ENCODE measurements at regions not wholly inside any gene's neighbourhood (a gene's known extent, or its start where the extent isn't known, plus 50 kb on each side); places are given as distances from the start of the nearest gene placed in this dataset.

DNA sequence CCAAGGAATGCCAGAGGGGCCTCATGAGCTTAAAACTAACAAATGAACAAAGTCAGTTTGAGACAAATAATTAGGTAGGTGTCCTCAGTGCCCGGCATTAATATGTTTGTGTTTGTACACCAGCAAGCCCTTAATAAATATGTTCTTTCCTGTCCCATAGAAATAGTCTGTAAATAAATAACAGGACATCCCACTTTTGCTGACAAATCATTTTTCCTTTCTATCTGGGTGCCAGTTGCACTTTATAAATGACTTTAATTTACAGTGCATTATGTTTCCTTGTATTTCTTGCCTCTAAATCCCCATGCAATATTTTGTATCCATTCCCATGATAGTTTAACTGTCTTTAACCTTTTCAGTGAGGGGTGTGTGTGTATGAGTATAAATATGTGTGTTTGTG lies 170.3 kb downstream of the CBLN1 start:
- no peak for DNase-seq
- Mint-ChIP-seq H3K9me3 (no peaks in the 10 kb centered on the region), H3K36me3 (ENCODE audit: low read depth) (no peaks in the 10 kb centered on the region), H3K4me3 (no peak overlapping the region), H3K4me1 (peaks cover 9% of the 10 kb centered on the region), H3K27me3 (ENCODE audit: low read depth, poor library complexity) (peaks cover 7% of the 10 kb centered on the region), H3K27ac (no peak overlapping the region)
- no peak for TF ChIP-seq CTCF (IDR thresholded peaks at IDR 0.05)

- Mint-ChIP-seq H3K36me3 (ENCODE audit: low read depth) (no peaks in the 10 kb centered on the region), H3K4me1 (peaks cover 4% of the 10 kb centered on the region), H3K9me3 (no peaks in the 10 kb centered on the region), H3K27ac (no peak overlapping the region), H3K4me3 (no peak overlapping the region), H3K27me3 (ENCODE audit: low read depth, poor library complexity) (peaks cover 3% of the 10 kb centered on the region)
- DNase-seq, result no peak
- TF ChIP-seq CTCF (IDR thresholded peaks at IDR 0.05), result no peak
Observed at GRCh38 chr16:49108611-49109010, 173.0 kb downstream of the CBLN1 start.

- H3K9me3 Mint-ChIP-seq, result peaks cover 5% of the 10 kb centered on the region
- H3K27me3 Mint-ChIP-seq (ENCODE audit: low read depth, poor library complexity), result peaks cover 8% of the 10 kb centered on the region
- no peak overlapping the region for H3K4me3 Mint-ChIP-seq
- no peaks in the 10 kb centered on the region for H3K4me1 Mint-ChIP-seq
- TF ChIP-seq CTCF (IDR thresholded peaks at IDR 0.05), result no peak
- no peaks in the 10 kb centered on the region for H3K36me3 Mint-ChIP-seq (ENCODE audit: low read depth)
- H3K27ac Mint-ChIP-seq, result no peak overlapping the region
- no peak for DNase-seq
Observed at GRCh38 chr16:49103298-49103697, 178.3 kb downstream of the CBLN1 start.

- Mint-ChIP-seq H3K36me3 (ENCODE audit: low read depth) (no peaks in the 10 kb centered on the region), H3K4me3 (no peak overlapping the region), H3K9me3 (peaks cover 5% of the 10 kb centered on the region), H3K4me1 (no peaks in the 10 kb centered on the region), H3K27me3 (ENCODE audit: low read depth, poor library complexity) (peaks cover 6% of the 10 kb centered on the region), H3K27ac (no peak overlapping the region)
- no peak for TF ChIP-seq CTCF (IDR thresholded peaks at IDR 0.05)
- DNase-seq, result no peak
Observed at GRCh38 chr16:49101997-49102396, 179.6 kb downstream of the CBLN1 start.

DNA sequence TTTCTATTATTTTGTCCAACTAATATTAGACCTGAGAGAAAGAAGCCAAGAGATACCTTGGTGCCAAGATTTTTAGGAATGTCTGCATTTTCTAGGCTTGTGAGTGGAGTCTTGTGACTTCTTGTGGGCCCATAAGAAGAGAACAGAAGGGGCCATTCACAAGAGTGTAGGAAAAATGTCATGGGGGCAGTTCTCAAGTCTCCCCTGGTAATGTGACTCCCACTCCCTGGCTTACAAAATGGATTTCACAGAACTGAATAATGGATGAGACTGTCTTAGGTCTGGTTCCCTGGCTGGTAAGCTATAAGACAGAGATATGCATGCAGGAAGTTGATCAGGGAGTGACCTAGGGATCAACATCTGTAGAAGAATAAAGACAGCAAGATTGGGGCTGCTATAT lies 181.3 kb downstream of the CBLN1 start:
- no peak overlapping the region for H3K27ac Mint-ChIP-seq
- H3K4me1 Mint-ChIP-seq, result no peaks in the 10 kb centered on the region
- H3K4me3 Mint-ChIP-seq, result no peak overlapping the region
- peaks cover 11% of the 10 kb centered on the region for H3K27me3 Mint-ChIP-seq (ENCODE audit: low read depth, poor library complexity)
- peaks cover 5% of the 10 kb centered on the region for H3K9me3 Mint-ChIP-seq
- no peaks in the 10 kb centered on the region for H3K36me3 Mint-ChIP-seq (ENCODE audit: low read depth)
- no peak for TF ChIP-seq CTCF (IDR thresholded peaks at IDR 0.05)
- no peak for DNase-seq

DNA sequence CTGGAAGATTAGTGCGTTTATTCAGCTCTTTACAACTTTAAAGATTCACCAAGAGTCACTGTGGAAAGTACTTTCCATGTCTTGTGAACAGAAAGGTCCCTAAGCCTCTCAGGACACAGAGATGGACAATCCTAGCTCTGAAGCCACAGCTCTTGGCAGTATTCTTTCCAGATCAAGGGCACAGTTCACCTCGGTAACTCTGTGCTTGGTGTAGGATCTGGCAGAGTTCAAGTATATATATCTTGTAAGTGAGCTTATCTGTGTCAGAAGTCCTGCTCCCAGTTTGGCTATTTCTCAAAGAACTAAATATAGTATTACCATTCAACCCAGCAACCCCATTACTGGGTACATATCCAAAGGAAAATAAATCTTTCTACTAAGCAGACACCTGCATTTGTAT lies 183.7 kb downstream of the CBLN1 start:
- no peaks in the 10 kb centered on the region for H3K36me3 Mint-ChIP-seq (ENCODE audit: low read depth)
- H3K9me3 Mint-ChIP-seq, result peaks cover 5% of the 10 kb centered on the region
- DNase-seq, result no peak
- H3K27ac Mint-ChIP-seq, result no peak overlapping the region
- H3K4me3 Mint-ChIP-seq, result no peak overlapping the region
- TF ChIP-seq CTCF (IDR thresholded peaks at IDR 0.05), result no peak
- H3K27me3 Mint-ChIP-seq (ENCODE audit: low read depth, poor library complexity), result peaks cover 20% of the 10 kb centered on the region
- no peaks in the 10 kb centered on the region for H3K4me1 Mint-ChIP-seq

All from nephron progenitor cell (in vitro differentiated cells).